Fibroblast of pulmonary artery (primary cell): ENCODE measurements at regions not wholly inside any gene's neighbourhood (a gene's known extent, or its start where the extent isn't known, plus 50 kb on each side); places are given as distances from the start of the nearest gene placed in this dataset.
A peak's percentile ranks its signal among the peaks of the same experiment; 100 is the strongest.

Source experiments
- DNase-seq: peaks from one replicate; pipeline ENCODE4 v3.0.0-alpha.2; 2010; ENCODE audit warnings: low read depth
- H3K4me3 ChIP-seq: replicated peaks from 2 replicates; pipeline ENCODE4 v1.5.1; 2011; ENCODE audit warnings: low read depth, mild to moderate bottlenecking, control low read depth, low read length, moderate library complexity
- CTCF ChIP-seq: IDR thresholded peaks from 2 replicates; pipeline ENCODE4 v1.5.1; 2011; ENCODE audit warnings: mild to moderate bottlenecking, control low read depth, low read length, inconsistent platforms; ENCODE audit errors: missing control alignments

- no peak for TF ChIP-seq CTCF
- DNase-seq, result no peak
- H3K4me3 ChIP-seq, result no peak overlapping the region
These were observed 68.7 kb upstream of the DLX6 start for GRCh38 chr7:96936621-96937020.

- no peak overlapping the region for H3K4me3 ChIP-seq
- TF ChIP-seq CTCF, result no peak
- DNase-seq, result no peak
These were observed 63.2 kb upstream of the DLX6 start for GRCh38 chr7:96942112-96942511.

GRCh38 chr7:96949766-96950165, 55.6 kb upstream of the DLX6 start:
- peak; percentile 10 for DNase-seq
- no peak for TF ChIP-seq CTCF
- no peak overlapping the region for H3K4me3 ChIP-seq

GRCh38 chr7:96952974-96953391, 52.4 kb upstream of the DLX6 start:
- no peak for TF ChIP-seq CTCF
- peak; percentile 0 for DNase-seq

GRCh38 chr7:96953676-96954513, 51.5 kb upstream of the DLX6 start:
- no peak overlapping the region for H3K4me3 ChIP-seq
- TF ChIP-seq CTCF, result no peak
- no peak for DNase-seq

More at GRCh38 chr7:96952974-96953391, 52.4 kb upstream of the DLX6 start:
- H3K4me3 ChIP-seq, result no peak overlapping the region
